HG02852 (cell line): ENCODE measurements at regions not wholly inside any gene's neighbourhood (a gene's known extent, or its start where the extent isn't known, plus 50 kb on each side); places are given as distances from the start of the nearest gene placed in this dataset.
"Not testable (repeated sequence)": the region's sequence is repeated elsewhere in the genome, so short reads cannot be mapped to it uniquely, and the experiment has no call there.

Experiments used
- ATAC-seq: cut with Tn5 transposase; IDR thresholded peaks from one replicate; pipeline ENCODE4 v1.9.1; 2021; ENCODE audit warnings: mild to moderate bottlenecking, moderate library complexity; ENCODE audit not compliant: unreplicated experiment

DNA sequence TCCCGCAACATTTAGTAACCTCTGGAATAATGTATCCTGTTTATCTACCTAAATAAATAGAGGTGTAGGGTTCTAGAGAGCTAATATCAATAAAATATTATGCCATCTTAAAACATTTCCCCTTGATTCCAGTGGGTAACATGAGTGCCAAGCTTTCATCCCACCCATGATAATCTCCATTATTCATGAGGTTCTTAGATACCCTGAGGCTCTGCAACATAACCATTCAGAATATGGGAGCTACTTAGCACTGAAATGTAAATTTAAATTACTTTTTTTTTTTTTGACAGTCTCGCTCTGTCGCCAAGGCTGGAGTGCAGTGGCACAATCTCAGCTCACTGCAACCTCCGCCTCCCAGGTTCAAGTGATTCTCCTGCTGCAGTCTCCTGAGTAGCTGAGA is 832.7 kb downstream of the BRINP3 start:
- no peak for ATAC-seq

GRCh38 chr1:189646066-189646465 is 831.6 kb downstream of the BRINP3 start:
- ATAC-seq: no peak

- no peak for ATAC-seq
Measured at GRCh38 chr1:189654906-189655305, 822.8 kb downstream of the BRINP3 start.

GRCh38 chr1:189656628-189657530 is 820.8 kb downstream of the BRINP3 start:
- ATAC-seq: no peak

DNA sequence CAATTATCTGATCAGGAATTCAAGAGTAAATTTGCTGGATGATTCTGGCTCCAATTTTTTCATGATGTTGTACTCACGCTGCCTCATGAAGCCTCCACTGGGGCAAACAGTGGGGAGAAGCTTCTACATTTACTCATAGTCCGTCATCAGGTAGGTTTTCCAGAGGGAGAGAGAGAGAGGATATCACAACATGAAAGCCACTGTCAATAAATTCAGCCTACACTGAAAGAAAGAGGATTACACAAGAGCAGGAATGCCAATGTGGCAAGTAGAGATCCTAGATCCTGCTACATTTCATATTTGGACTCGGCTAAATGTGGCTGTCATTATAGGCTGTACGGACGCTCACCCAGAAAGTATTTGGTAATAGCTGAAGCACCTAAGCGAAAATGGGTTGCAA is 819.9 kb downstream of the BRINP3 start:
- ATAC-seq: no peak

DNA sequence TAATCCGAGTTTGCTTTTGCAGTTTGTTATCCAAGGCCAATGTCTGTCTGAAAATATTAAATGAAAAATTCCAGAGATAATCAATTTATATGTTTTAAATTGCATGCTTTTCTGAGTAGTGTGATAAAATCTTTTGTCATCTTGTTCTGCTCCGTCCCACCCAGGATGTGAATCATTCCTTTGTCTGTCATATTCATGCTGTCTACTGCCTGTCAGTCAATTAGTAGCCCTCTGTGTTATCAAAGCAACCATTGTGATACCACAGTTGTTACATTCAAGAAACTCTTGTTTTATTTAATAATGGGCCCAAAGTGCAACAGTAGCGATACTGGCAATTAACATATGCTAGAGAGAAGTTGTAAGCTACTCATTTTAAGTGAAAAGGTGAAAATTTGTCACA is 819.3 kb downstream of the BRINP3 start:
- ATAC-seq: no peak

DNA sequence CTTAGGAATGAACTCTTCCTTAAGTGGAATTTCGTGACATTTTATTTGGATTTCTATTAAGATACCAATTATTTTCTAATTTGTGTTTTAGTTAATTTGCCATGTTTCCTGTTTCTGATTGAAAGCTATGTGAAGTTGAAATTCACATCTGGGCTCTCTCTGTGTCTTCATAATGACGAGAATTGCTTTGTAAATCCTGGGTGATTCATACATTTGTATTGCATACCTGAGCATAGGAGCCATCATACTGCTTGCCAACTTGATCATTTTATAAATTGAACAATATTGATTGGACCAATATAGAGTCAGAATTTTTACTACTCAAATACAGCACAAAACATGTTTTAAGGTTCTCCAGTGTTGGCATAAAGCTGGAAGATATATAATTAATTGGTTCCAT is 817.9 kb downstream of the BRINP3 start:
- no peak for ATAC-seq

GRCh38 chr1:189662190-189662589 is 815.5 kb downstream of the BRINP3 start:
- no peak for ATAC-seq

- no peak for ATAC-seq
Measured at GRCh38 chr1:189669846-189670245, 807.8 kb downstream of the BRINP3 start.

DNA sequence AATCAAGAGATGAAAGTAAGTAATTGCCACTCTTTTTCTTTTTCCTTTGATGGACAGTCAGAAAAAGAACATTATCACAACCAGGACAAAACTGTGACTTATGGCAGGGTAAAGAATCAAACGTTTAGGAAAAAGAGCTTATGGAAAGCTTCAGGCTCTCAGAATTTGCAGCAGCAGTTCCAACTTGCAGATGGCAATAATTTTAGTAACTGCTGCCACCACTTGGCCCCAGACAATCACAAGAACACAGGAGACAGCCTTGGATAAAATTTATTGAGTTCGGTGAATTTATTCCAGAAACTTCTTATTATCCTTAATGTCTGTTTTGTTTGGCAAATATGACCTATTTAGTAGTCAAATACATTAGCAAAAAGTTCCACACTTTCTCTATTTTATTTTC is 804.4 kb downstream of the BRINP3 start:
- ATAC-seq: no peak

DNA sequence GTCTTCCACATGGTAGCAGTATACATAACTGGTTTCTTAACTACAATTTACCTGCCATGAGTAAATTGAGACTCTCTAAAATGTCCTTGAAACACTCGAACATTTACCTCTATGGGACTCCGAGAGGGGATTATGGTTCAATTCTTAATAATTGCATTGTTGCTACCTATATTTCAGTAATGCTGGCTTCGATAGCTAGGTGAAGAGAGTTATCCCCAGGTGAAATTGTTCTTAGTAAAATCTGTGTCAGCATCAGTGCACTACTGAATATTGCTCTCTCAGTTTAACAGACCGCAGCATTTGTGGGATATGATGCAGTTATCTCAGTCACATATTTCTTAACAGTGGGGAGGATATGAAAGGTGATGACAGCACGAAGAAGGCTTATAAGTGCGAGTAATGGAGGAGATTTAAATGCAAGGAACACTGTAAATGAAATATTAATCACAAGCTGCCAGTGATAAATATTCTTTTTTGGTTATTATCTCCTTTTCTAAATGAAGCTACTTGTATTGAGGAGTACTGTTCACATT is 801.9 kb downstream of the BRINP3 start:
- no peak for ATAC-seq

- ATAC-seq: no peak
Measured at GRCh38 chr1:189678779-189679178, 798.9 kb downstream of the BRINP3 start.

- no peak for ATAC-seq
Measured at GRCh38 chr1:189681252-189681919, 796.3 kb downstream of the BRINP3 start.

DNA sequence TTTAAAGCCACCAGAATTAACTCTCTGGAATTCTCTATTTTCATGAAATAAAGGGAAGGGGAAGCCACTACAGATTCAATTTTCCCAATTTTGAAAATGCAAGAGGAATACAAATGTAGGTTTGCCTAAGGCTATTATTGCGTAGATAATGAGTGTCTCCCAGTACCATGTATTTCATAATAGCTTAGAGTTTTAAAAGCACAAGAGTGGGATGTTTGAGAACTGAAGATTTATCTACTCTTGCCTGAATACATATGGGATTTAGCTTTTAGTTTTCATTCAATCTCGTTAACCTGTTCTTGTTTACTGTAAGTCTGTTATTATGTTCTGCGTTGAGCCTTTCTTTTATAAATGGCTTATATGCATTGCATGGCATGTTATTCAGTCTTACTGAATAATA is 795.1 kb downstream of the BRINP3 start:
- ATAC-seq: no peak

- ATAC-seq: no peak
Measured at GRCh38 chr1:189686288-189686687, 791.4 kb downstream of the BRINP3 start.

DNA sequence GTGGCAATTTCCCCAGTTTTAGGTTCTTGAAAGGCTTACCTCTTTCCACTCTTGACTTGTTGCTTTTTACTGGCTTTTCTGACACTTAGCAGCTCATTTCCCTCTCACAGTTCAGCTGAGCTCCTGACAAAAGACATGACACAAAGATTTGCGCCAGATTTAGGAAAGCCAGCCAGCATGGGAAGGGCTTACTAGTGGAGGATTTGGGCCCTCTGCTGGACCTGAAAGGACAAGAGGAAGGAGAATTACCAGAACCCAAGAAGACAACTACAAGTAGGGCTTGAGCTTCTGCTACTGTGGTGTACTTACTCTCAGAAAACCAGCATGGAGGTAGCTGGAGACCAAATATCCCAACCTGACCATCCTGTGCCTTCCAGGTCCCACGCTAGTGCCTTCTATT is 784.5 kb downstream of the BRINP3 start:
- no peak for ATAC-seq

DNA sequence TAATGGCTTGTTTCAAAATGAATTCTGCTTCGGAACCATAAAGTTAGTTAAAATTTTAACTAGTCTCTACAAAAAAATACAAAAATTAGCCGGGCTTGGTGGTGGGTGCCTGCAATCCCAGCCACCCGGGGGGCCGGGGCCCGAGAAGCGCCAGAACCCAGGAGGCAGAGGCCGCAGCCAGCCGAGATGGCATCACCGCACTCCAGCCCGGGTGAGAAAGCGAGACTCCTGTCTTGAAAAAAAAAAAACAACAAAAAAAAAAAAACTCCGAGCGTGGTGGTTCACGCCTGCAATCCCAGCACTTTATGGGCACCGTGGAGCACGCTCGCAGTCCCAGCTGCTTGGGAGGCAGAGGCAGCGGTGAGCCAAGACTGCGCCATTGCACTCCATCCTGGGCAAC is 781.4 kb downstream of the BRINP3 start:
- no peak for ATAC-seq

- ATAC-seq: no peak
Measured at GRCh38 chr1:189697113-189697512, 780.6 kb downstream of the BRINP3 start.

GRCh38 chr1:189701606-189702005 is 776.1 kb downstream of the BRINP3 start:
- ATAC-seq: no peak

DNA sequence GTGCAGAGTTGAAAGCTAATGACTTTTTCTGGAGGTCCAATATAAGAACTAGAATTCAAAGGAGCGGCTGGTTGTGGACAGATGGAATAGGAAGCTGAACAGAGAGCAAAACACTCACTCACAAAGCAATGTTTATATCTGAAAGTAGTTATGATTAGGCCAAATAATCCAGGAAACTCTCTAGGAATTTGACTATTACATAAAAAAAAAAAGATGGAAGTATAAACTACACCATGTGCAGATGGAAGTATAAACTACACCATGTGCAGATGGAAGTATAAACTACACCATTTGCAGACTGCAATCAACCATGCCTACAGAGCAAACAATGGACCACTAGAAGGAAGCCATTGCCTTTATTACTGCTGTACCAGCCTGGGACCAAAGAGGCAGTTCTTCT is 771.1 kb downstream of the BRINP3 start:
- ATAC-seq: no peak

GRCh38 chr1:189708674-189709073 is 769.0 kb downstream of the BRINP3 start:
- no peak for ATAC-seq

DNA sequence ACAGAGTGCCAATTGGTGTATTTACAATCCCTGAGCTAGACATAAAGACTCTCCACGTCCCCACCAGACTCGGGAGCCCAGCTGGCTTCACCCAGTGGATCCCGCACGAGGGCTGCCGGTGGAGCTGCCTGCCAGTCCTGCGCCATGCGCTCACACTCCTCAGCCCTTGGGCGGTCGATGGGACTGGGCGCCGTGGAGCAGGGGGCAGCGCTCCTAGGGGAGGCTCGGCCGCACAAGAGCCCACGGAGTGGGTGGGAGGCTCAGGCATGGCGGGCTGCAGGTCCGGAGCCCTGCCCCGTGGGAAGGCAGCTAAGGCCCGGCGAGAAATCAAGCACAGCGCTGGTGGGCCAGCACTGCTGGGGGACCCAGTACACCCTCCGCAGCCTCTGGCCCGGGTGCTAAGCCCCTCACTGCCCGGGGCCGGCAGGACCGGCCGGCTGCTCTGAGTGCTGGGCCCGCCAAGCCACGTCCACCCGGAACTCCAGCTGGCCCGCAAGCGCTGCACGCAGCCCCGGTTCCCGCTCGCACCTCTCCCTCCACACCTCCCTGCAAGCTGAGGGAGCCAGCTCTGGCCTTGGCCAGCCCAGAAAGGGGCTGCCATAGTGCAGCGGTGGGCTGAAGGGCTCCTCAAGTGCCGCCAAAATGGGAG is 759.4 kb downstream of the BRINP3 start:
- not testable (repeated sequence) for ATAC-seq
